C4-2B (cell line): ENCODE measurements at regions not wholly inside any gene's neighbourhood (a gene's known extent, or its start where the extent isn't known, plus 50 kb on each side); places are given as distances from the start of the nearest gene placed in this dataset.

Experiments
- H3K27ac ChIP-seq: fragments of 450-650 bp; 2 replicates; pipeline ENCODE4 v1.5.1; 2017
- ZFX ChIP-seq: fragments of 450-650 bp; IDR thresholded peaks from 2 replicates; pipeline ENCODE4 v1.6.1; 2017
- TF ChIP-seq, protein P1 (sequence below): fragments of 450-650 bp; conservative IDR thresholded peaks from 2 replicates; pipeline ENCODE4 v1.5.1; 2017; ENCODE audit warnings: mild to moderate bottlenecking

- H3K27ac ChIP-seq = no peak overlapping the region
- TF ChIP-seq, protein P1, sequence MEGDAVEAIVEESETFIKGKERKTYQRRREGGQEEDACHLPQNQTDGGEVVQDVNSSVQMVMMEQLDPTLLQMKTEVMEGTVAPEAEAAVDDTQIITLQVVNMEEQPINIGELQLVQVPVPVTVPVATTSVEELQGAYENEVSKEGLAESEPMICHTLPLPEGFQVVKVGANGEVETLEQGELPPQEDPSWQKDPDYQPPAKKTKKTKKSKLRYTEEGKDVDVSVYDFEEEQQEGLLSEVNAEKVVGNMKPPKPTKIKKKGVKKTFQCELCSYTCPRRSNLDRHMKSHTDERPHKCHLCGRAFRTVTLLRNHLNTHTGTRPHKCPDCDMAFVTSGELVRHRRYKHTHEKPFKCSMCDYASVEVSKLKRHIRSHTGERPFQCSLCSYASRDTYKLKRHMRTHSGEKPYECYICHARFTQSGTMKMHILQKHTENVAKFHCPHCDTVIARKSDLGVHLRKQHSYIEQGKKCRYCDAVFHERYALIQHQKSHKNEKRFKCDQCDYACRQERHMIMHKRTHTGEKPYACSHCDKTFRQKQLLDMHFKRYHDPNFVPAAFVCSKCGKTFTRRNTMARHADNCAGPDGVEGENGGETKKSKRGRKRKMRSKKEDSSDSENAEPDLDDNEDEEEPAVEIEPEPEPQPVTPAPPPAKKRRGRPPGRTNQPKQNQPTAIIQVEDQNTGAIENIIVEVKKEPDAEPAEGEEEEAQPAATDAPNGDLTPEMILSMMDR = no peak
- TF ChIP-seq ZFX = no peak
These were observed 544.4 kb downstream of the MIAT start for GRCh38 chr22:27201741-27202140.

- TF ChIP-seq, protein P1 = no peak
- TF ChIP-seq ZFX = no peak
- no peak overlapping the region for H3K27ac ChIP-seq
These were observed 545.9 kb downstream of the MIAT start for GRCh38 chr22:27203276-27203660.

- no peak overlapping the region for H3K27ac ChIP-seq
- no peak for TF ChIP-seq ZFX
- TF ChIP-seq, protein P1 = no peak
These were observed 546.9 kb downstream of the MIAT start for GRCh38 chr22:27204280-27204679.

DNA sequence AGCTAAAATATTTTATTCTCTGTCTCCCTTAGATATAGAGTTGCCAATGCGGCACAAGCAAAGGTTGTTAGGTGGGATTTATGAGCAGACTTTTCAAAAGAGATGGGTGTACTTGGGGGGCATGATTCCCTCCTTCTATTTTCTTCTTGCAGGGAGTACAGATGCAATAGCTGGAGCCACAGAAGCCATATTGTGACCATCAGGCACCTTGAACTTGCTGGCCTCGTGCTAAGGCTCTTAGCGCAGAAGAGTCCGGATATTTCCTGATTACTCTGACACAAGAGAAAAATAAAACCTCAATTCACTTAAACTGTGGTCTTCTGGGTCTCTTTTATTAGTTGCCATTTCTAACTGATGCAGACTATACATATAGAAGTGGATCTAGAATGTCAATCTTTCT lies 547.4 kb downstream of the MIAT start:
- H3K27ac ChIP-seq = no peak overlapping the region
- TF ChIP-seq ZFX = no peak
- TF ChIP-seq, protein P1 = no peak

DNA sequence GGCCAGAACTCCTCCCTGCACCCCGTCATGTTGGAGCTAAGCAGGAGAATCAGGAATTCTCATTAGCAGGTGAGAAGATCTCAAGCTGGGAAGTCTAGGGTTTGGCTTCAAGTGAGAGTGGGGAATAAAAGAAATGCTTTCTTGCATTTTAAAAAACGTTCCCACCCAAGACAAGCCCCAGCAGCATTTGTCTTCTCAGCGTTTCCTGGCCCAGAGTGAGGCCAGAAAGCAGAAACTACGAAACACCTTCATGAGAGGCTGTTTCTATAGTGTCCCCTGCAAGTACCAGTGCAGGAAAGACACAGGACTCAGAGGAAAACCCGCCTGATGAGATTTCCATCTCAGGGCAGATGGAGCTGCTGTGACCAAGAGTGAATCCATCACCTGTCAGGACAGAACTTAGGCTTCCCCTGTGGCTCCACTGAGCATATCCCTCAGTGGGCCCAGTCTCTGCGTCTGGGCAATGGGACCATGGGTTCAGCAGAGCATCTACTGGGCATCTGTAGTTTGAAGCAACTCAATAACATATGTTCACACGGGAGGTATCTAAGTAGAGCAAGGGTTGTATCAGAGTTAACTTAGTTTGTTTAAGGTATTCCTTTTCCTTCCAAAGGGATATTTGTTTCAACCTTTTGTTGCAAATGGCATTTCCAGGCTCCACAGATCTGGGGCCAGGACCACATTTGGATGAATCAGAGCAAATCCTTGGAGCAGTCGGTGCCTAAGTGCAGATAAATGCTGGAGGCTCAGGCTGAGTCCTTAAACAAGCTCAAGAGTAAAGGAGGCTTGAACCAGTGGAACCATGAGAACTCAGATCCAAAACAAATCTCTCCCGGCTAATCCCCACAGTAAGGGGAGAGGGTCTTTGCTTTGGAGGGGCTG lies 548.3 kb downstream of the MIAT start:
- H3K27ac ChIP-seq = no peak overlapping the region
- no peak for TF ChIP-seq ZFX
- TF ChIP-seq, protein P1 = no peak

DNA sequence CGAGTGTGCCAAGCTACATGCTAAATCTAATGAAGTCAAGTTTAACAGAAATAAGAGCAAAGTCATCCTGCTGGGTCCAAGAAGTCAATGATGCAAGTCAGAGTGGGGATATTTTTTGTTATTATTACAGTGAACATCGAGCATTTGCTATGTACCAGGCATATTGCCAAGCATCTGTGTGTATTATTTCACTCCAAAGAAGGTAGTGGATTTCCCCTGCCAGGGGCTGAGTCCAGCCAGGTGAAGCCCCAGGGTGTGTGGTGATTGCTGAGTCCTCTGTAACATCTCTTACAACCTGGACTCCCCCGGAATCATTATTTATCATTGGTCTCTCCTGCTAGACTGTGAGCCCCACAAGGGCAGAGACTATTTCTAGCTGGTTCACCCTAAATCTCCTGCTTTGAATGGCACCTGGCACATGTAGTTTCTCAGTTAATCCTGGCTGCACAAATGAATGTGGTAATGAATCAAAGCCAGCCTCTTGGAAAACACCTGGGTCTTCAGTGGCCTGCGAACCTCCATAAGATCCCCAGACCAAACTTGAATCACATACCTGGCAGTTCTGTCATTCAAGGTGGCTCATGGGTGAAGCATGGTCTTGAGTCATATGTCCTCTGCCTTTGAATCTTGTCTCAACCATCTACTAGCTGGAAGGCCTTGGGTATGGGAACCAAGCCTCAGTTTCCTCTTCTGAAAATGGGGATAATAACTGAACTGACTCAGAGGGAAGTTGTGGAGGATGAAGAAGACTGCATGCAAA lies 549.2 kb downstream of the MIAT start:
- no peak overlapping the region for H3K27ac ChIP-seq
- TF ChIP-seq, protein P1 = no peak
- TF ChIP-seq ZFX = no peak

GRCh38 chr22:27207266-27207665 lies 549.9 kb downstream of the MIAT start:
- H3K27ac ChIP-seq = no peak overlapping the region
- TF ChIP-seq, protein P1 = no peak
- TF ChIP-seq ZFX = no peak
